OCI-LY3 (cell line): ENCODE measurements at regions not wholly inside any gene's neighbourhood (a gene's known extent, or its start where the extent isn't known, plus 50 kb on each side); places are given as distances from the start of the nearest gene placed in this dataset.

Experiments
- H2AFZ ChIP-seq: fragments of 200-600, 300-600 bp; shearing (Covaris generic); 2 replicates; pipeline ENCODE4 v1.6.0; 2014; ENCODE audit warnings: antibody characterized with exemption, low read depth, low read length
- H3K27ac ChIP-seq: fragments of 200-600, 300-600 bp; sonication (generic); 2 replicates; pipeline ENCODE4 v1.5.1; 2014; ENCODE audit warnings: mild to moderate bottlenecking, low read length, moderate library complexity, mixed read lengths
- H3K27me3 ChIP-seq: fragments of 200-600, 300-600 bp; sonication (generic); 2 replicates; pipeline ENCODE4 v1.6.1; 2014; ENCODE audit warnings: low read depth, low read length, mixed read lengths
- H3K36me3 ChIP-seq: fragments of 200-600, 300-600 bp; sonication (generic); replicated peaks from 2 replicates; pipeline ENCODE3; 2014; ENCODE audit warnings: low read depth, low read length, mixed read lengths
- H3K4me1 ChIP-seq: fragments of 300-600, 200-600 bp; sonication (generic); 2 replicates; pipeline ENCODE4 v1.6.1; 2014; ENCODE audit warnings: low read length, mixed read lengths
- H3K4me2 ChIP-seq: fragments of 200-600, 300-600 bp; sonication (generic); 2 replicates; pipeline ENCODE4 v1.6.1; 2014; ENCODE audit warnings: low read length, mixed read lengths
- H3K4me3 ChIP-seq: fragments of 300-600, 200-600 bp; sonication (generic); 2 replicates; pipeline ENCODE4 v1.5.1; 2014; ENCODE audit warnings: antibody characterized with exemption, mild to moderate bottlenecking, low read length, moderate library complexity
- H3K79me2 ChIP-seq: fragments of 300-600, 200-600 bp; shearing (Covaris generic); 2 replicates; pipeline ENCODE4 v1.6.1; 2014; ENCODE audit warnings: mild to moderate bottlenecking, low read length, mixed read lengths
- H3K9ac ChIP-seq: fragments of 300-600, 200-600 bp; shearing (Covaris generic); 2 replicates; pipeline ENCODE4 v1.6.0; 2014; ENCODE audit warnings: mild to moderate bottlenecking, low read length, moderate library complexity
- H3K9me3 ChIP-seq: fragments of 200-600, 300-600 bp; shearing (Covaris generic); 2 replicates; pipeline ENCODE4 v1.6.1; 2014; ENCODE audit warnings: low read length, mixed read lengths; ENCODE audit not compliant: insufficient read depth
- H4K20me1 ChIP-seq: fragments of 200-600, 300-600 bp; sonication (generic); 2 replicates; pipeline ENCODE4 v1.6.1; 2016; ENCODE audit warnings: low read length, mixed read lengths; ENCODE audit not compliant: insufficient read depth
- EZH2phosphoT487 ChIP-seq: fragments of 200-600 bp; shearing (Covaris generic); IDR thresholded peaks from 2 replicates; pipeline ENCODE4 v1.6.1; 2018; ENCODE audit warnings: antibody characterized with exemption, mixed run types, low read depth
- TF ChIP-seq, protein P1 (sequence below): fragments of 200-600, 300-600 bp; sonication (generic); IDR thresholded peaks from 2 replicates; pipeline ENCODE4 v1.5.1; 2014; ENCODE audit warnings: antibody characterized with exemption, low read length, low read depth

DNA sequence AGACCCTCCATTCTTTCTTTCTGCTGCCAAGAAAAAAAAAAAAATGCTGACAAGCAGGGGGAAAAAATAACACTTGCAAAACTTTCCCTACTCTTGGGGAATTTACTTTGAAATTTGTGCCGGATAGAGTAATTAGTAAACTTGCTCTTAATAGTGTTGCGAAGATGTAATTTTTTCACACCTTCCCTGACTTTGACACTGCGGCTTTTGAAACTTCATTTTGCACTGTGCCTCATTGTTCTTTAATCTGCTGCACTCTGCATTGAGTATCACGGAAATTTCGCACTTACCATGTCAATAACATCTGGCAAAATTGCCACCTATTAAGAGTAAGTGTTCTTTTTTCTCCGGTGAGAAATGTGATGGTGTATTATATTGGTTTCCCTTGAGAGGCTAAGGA is 596.1 kb downstream of the VRK1 start:
- Histone ChIP-seq H3K4me3 (no peak overlapping the region), H3K4me1 (no peaks in the 10 kb centered on the region), H3K79me2 (no peaks in the 10 kb centered on the region), H3K27me3 (no peaks in the 10 kb centered on the region), H3K4me2 (no peak overlapping the region), H3K9me3 (no peaks in the 10 kb centered on the region), H3K36me3 (no peaks in the 10 kb centered on the region), H3K27ac (no peak overlapping the region), H3K9ac (no peak overlapping the region), H4K20me1 (no peaks in the 10 kb centered on the region), H2AFZ (no peak overlapping the region)
- TF ChIP-seq, protein P1, sequence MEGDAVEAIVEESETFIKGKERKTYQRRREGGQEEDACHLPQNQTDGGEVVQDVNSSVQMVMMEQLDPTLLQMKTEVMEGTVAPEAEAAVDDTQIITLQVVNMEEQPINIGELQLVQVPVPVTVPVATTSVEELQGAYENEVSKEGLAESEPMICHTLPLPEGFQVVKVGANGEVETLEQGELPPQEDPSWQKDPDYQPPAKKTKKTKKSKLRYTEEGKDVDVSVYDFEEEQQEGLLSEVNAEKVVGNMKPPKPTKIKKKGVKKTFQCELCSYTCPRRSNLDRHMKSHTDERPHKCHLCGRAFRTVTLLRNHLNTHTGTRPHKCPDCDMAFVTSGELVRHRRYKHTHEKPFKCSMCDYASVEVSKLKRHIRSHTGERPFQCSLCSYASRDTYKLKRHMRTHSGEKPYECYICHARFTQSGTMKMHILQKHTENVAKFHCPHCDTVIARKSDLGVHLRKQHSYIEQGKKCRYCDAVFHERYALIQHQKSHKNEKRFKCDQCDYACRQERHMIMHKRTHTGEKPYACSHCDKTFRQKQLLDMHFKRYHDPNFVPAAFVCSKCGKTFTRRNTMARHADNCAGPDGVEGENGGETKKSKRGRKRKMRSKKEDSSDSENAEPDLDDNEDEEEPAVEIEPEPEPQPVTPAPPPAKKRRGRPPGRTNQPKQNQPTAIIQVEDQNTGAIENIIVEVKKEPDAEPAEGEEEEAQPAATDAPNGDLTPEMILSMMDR, result no peak
- TF ChIP-seq EZH2phosphoT487, result no peak

DNA sequence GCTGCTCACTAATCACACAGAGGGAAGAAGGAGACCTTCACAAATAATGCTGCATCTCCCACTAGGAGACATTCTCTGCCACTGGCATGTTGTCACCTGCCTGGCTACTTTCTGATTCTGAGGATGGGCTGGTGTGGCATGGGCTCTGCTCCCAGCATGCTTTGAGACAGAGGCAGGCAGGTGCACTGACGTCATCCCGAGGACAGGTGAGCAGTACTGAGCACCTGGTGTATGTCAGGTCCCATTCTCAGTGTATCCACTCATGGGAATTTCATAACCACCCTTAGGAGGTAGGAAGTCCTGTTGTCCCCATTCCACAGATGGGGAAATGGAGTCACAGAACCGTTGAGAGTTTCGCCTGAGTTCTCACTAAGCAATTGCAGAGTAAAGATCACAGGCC is 597.9 kb downstream of the VRK1 start:
- no peaks in the 10 kb centered on the region for H3K4me1 ChIP-seq
- H4K20me1 ChIP-seq, result no peaks in the 10 kb centered on the region
- no peak overlapping the region for H2AFZ ChIP-seq
- no peak overlapping the region for H3K27ac ChIP-seq
- no peaks in the 10 kb centered on the region for H3K27me3 ChIP-seq
- no peaks in the 10 kb centered on the region for H3K79me2 ChIP-seq
- H3K9ac ChIP-seq, result no peak overlapping the region
- H3K9me3 ChIP-seq, result no peaks in the 10 kb centered on the region
- H3K4me3 ChIP-seq, result no peak overlapping the region
- no peaks in the 10 kb centered on the region for H3K36me3 ChIP-seq
- H3K4me2 ChIP-seq, result no peak overlapping the region
- TF ChIP-seq, protein P1, result no peak
- TF ChIP-seq EZH2phosphoT487, result no peak

DNA sequence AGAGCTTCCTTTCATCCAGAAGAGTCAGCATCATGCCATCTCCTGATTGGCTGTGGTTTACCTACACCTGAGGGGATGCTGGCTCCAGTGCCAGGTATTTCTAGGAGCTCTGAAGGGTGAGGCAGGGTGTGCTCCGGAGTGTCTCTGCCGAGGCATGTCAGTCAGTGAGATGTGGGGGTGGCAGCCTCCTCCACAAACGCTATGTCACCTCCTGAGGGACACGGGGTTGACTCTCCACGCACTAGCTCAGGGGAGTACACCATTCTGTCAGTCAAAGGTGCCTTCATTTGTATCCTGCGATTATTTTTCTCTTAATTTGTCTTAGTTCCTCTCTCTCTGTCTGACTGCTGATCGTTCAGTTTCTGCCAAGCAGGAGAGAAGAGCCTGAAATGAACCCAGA is 604.5 kb downstream of the VRK1 start:
- Histone ChIP-seq H3K27me3 (no peaks in the 10 kb centered on the region), H3K36me3 (no peaks in the 10 kb centered on the region), H3K27ac (no peak overlapping the region), H3K4me3 (no peak overlapping the region), H3K9ac (no peak overlapping the region), H3K9me3 (no peaks in the 10 kb centered on the region), H4K20me1 (no peaks in the 10 kb centered on the region), H3K4me2 (no peak overlapping the region), H2AFZ (no peak overlapping the region), H3K4me1 (no peaks in the 10 kb centered on the region), H3K79me2 (no peaks in the 10 kb centered on the region)
- TF ChIP-seq, protein P1, result no peak
- no peak for TF ChIP-seq EZH2phosphoT487

DNA sequence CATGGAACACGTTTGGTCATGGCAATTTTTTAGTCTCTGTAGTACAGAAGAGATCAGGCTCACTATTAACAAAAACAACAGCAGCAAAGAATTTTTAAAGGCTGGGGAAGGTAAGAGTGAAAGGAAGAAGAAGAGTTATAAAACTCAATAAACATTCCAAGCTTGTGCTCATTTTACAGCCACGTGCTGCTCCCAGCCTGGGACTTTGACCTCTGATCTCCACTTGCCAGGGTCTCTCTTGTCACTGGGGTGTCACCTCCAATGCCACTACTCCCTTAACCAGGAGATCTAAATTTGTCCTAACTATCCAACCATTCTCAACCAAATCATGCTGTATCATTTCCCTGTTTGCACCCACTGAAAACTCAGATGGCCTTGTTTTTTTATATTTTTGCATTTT is 605.1 kb downstream of the VRK1 start:
- no peak overlapping the region for H3K27ac ChIP-seq
- H3K4me3 ChIP-seq, result no peak overlapping the region
- no peak overlapping the region for H2AFZ ChIP-seq
- no peaks in the 10 kb centered on the region for H3K36me3 ChIP-seq
- no peaks in the 10 kb centered on the region for H3K4me1 ChIP-seq
- no peaks in the 10 kb centered on the region for H3K9me3 ChIP-seq
- no peak overlapping the region for H3K4me2 ChIP-seq
- no peaks in the 10 kb centered on the region for H3K79me2 ChIP-seq
- H4K20me1 ChIP-seq, result no peaks in the 10 kb centered on the region
- no peak overlapping the region for H3K9ac ChIP-seq
- no peak for TF ChIP-seq EZH2phosphoT487
- TF ChIP-seq, protein P1, result no peak
- H3K27me3 ChIP-seq, result no peaks in the 10 kb centered on the region
